GM19351 (cell line): ENCODE measurements at regions not wholly inside any gene's neighbourhood (a gene's known extent, or its start where the extent isn't known, plus 50 kb on each side); places are given as distances from the start of the nearest gene placed in this dataset.

Source experiments
- ATAC-seq: cut with Tn5 transposase; IDR thresholded peaks from one replicate; pipeline ENCODE4 v1.9.1; 2021; ENCODE audit warnings: mild to moderate bottlenecking, moderate library complexity; ENCODE audit not compliant: unreplicated experiment

- ATAC-seq: no peak
Measured at GRCh38 chr3:120544361-120544760, 51.8 kb upstream of the NDUFB4 start.

DNA sequence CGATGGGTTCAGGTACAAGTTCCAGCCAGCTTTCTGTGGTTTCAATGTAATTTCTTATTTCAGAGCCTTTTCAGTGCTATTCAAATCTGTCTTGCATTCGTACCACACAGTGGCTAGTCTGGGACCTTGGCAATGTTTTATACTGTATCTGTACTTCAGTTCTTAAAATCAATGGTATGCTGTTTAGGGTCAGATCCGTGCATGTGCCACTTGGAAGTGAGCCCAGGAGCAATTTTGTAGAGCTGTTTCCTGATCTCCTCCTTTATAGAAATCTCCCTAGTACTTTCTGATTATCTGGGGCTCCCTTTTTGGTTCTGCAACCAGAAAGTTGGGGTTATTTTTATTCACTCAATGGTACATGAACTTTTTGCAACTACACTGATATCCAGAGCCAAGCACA, 59.5 kb upstream of the NDUFB4 start:
- ATAC-seq: no peak

DNA sequence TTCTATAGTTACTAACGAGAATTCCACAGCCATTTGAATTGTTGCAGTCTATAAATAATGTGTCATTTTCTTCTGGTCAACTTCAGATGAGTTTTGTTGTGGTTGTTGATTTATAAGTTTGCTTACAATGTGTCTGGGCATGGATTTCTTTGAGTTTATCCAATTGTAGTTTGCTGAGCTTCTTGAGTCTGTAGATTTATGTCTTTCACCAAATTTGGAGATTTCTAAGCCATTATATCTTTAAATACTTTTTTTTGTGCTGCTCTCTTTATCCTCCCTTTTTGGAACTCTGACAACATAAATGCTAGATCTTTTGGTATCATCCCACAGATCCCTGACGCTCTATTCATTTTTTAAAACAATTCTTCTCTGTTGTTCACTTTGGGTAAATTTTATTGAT, 63.2 kb upstream of the NDUFB4 start:
- ATAC-seq: no peak

- ATAC-seq: peak; percentile 74
Measured at GRCh38 chr3:120528163-120528562, 68.0 kb upstream of the NDUFB4 start.

DNA sequence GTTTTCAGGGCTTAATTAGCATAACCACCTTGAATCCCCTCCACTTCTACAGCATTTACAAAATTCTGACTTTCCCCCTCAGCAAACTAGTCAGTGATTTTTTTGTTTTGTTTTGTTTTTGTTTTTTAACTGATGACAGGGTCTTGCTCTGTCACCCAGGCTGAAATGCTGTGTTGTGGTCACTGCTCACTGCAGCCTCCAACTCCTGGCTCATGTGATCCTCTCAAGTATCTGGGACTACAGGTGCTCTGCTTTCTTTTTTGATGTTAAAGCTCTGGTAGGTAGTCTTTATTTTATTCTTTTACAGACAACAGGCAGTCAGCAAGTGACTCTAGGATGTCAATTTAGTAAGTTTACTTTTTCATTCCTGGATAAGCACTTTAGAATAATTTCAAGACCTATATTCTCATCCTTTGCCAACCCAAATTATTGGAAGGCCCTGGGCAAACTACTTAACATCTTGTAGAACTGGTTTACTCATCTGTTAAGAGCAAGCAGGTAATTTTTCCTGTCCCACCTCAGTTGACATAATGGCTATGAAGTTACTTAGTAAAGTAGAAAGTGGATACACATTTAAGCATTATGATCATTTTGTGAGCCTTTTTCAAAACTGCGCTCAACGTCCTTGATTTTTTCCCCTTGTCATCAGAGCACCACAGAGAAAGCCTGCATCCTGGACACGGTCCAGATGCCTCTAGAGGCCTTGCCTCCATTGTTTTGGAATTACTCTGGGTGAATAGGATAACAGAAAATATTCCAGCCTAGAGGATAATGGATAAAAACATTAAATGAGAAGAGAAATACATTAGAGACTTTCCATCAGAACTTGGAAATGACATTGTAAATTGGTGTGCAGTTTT, 69.9 kb upstream of the NDUFB4 start:
- ATAC-seq: no peak

GRCh38 chr3:120524171-120524923, 71.8 kb upstream of the NDUFB4 start:
- ATAC-seq: no peak

DNA sequence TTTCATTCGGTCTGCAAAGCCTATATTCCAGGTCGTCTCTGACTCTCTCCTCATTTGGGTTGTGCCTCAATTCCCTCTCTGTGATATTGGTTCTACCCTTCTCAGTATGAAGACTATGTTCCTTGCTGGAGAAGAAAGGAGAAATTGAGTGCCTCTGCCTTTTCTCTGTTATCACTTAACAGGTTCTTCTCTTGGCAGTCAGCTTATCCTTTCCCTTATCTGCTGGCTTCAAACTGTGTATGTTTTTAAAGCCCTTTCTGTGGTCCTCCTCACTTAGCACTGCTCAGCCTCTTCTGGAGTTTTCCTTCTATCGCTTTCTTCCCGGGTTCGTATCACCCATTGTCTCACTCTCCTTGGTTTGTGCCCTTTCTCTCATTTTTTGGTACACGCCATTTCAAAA, 65.3 kb upstream of the FSTL1 start:
- no peak for ATAC-seq

GRCh38 chr3:120512655-120513054, 61.9 kb upstream of the FSTL1 start:
- ATAC-seq: no peak

DNA sequence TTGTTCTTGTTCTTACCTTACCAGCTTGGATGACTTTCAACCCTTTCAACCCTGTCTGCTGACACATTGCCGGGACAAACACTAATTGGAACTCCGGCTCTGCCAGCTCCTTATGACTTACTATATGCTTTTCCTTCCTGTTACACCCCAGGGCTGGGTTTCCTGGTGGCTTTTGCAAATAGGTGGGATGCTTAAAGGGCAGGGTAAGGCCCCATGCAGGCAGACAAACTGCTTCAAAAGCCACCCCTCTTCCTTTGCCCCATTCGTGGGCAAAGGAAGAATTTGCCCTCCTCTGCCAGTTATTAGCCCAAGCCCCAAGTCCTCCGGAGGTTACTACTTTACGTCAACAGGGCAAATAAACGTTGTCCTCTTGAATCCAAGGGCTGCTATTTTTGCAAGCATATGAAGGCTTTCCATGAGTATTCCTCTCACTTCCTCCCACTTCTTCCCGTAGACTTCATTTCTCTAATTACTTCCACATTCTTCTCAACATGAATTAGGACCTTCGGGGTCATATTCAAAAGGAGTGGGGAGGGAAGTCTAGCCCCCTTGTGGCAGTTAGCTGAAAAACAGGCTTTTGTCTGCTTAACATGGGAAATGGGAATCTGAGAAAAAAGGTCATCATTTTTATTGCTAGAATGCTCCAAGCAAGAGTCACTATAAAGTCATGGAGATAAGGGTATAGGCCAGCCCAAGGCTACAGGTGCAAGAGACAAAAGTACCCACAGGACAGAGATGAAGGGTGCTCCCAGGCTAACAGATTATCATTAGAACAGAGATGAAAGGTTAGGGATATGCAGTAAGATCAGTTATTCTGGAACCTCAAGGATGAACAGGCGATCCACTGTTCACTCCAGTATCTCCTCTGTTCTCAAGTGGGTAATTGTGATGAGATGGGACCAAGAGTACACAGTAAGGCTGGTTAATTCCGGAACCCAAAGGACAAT, 56.3 kb upstream of the FSTL1 start:
- no peak for ATAC-seq

DNA sequence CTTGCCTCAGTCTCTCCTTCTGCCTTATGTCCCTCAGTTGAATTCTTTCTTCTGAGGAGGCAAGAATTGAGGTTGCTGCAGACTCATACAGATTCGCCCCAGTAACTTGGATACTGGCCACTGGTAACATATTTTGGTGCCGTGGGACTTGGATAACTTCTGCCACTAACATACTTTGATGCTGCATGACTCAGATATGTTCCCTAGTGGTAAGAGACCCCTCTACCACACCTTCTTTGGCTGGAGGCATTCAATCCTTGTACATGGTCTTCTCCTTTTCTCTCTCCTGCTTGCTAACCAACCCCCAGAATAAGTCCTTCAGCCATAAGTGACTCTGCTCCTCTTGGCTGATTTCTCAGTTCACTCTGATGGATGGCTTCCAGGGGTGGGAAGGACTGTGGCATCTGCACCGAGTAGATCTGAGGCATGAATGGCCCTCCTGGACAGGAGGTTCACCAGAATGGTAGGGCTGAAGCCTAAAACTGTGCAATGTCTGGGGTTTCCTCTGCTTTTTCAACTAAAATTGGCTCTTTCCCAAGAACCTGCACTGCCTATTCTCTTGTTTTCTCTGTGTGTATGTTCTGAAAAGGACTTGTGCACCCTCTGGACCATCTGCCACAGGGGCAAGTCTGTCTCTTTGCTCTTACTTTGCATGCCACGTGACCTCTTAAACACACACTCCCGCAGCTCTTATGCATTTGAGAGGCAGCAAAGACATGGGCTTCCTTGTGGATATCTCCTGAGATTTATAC, 55.5 kb upstream of the FSTL1 start:
- no peak for ATAC-seq

DNA sequence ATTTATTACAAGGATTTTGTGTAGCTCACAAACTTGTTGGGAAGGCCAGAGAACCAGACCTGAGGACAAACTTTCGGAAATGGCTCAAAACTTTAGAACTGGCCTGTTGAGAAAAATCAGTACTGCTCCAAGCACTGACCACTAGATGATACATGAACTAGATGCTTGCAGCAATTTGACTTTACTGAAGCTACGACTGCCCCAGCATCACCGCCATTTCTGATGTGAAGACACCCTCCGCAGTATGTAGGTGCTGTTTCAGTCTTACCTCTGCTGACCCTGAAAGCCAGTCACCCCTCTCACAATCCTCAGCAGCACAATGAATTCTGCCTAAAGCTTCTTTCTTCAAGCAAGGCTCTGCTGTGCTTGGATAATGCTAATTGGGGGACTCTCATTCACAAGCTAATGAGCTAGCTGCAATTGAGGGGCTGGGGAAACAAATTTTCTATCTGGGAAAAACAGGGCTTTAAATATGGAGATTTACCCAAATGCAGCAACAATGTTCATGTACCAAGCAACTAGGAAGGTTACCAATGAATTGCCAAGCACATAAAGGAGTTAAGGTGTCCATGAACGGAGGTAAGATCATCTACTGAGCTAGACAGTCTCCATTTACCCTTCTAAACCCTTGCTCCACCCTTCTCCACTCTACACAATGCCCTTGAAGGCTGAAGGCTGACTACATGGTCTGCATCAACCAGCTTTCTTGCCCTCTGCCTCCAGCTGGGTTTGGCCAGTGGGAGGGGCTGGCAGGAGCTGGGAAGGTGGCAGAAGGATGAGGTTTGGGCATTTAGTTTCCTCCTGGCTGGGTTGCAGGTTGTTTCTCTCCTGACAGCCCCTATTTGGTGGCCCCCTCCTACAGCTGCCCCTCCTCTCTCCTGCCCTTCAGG, 53.2 kb upstream of the FSTL1 start:
- no peak for ATAC-seq

DNA sequence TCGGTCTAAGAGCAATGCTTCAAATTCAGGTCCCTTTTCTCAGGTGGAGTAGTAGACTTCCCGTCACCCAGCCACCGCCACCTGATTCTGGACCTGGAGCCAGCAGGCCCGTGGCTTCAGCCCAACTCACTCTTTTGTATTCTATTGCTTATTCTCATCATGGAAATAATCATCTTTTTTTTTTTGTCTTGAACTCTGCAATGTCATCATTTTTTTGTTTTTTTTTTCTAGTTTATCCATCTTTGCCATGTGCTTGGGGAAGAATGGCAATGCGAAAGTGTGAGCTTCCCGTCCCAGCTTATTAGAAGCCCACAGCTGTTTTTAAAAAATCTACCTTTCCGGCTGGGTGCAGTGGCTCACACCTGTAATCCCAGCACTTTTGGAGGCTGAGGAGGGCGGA, 51.3 kb upstream of the FSTL1 start:
- no peak for ATAC-seq
